HepG2 (cell line): ENCODE measurements at regions not wholly inside any gene's neighbourhood (a gene's known extent, or its start where the extent isn't known, plus 50 kb on each side); places are given as distances from the start of the nearest gene placed in this dataset.
A peak's percentile ranks its signal among the peaks of the same experiment; 100 is the strongest.

Experiments used
- ATAC-seq: fragments of 200-7000 bp; cut with Tn5 transposase; 3 replicates; pipeline ENCODE4 v1.9.1; 2020; ENCODE audit warnings: mild to moderate bottlenecking, moderate library complexity
- BruUV-seq: library from RNA; stranded (reverse); fragments of 400-500 nt; replicated peaks from 2 replicates; lab custom pipeline; 2021; lab: Mats Ljungman, UMichigan
- CTCF ChIA-PET: fragments of 300-600 bp; formaldehyde crosslinking; extraction: SDS; loops from one replicate; lab custom pipeline; 2021; ENCODE audit warnings: low total read pairs, inconsistent platforms, low intra/inter-chr PET ratio; lab: Yijun Ruan, JAX
- POLR2A ChIA-PET: fragments of 350-600 bp; sonication (Branson Sonifier 250); formaldehyde crosslinking; loops from one replicate; lab custom pipeline; 2020; ENCODE audit warnings: antibody characterized with exemption, inconsistent platforms; lab: Yijun Ruan, JAX
- DNase-seq: peaks from one replicate; pipeline ENCODE4 v3.0.0-alpha.2; 2015; ENCODE audit warnings: low spot score
- FAIRE-seq: peaks from 3 replicates; lab custom pipeline; 2011; peaks lifted over from hg19 to GRCh38; lab: Jason Lieb, UNC
- H2AFZ ChIP-seq: one replicate; pipeline ENCODE4 v1.6.1; 2011; ENCODE audit warnings: low read length, inconsistent platforms
- H3K27ac ChIP-seq: fragments of 300-600 bp; 3 replicates; pipeline ENCODE4 v1.8.0; 2011; ENCODE audit warnings: mixed run types, mild to moderate bottlenecking, mixed read lengths, low read length, inconsistent platforms; ENCODE audit not compliant: insufficient read depth; ENCODE audit errors: extremely low read length
- H3K27me3 ChIP-seq, 2 experiments: fragments of 200-600 bp in 1 of 2; 2 replicates in 1 of 2; 3 replicates in 1 of 2; pipeline versions ENCODE4 v1.6.0 to v1.8.0; 2011; ENCODE audit warnings: low read length in 2 of 2, mild to moderate bottlenecking in 2 of 2, moderate library complexity in 2 of 2, inconsistent platforms in 1 of 2; ENCODE audit not compliant: insufficient read depth in 2 of 2, control insufficient read depth in 1 of 2
- H3K36me3 ChIP-seq, 2 experiments: fragments of 200-600 bp in 1 of 2; replicated peaks in 1 of 2; 2 replicates in 1 of 2; 3 replicates in 1 of 2; pipeline versions ENCODE4 v1.5.1 to v1.8.0; 2011; ENCODE audit warnings: low read length in 2 of 2, inconsistent platforms in 1 of 2; ENCODE audit not compliant: insufficient read depth in 2 of 2, control insufficient read depth in 1 of 2
- H3K4me1 ChIP-seq: 2 replicates; pipeline ENCODE4 v1.5.1; 2012; ENCODE audit warnings: low read length, inconsistent platforms; ENCODE audit not compliant: insufficient read depth
- H3K4me2 ChIP-seq: 2 replicates; pipeline ENCODE4 v1.6.0; 2011; ENCODE audit warnings: low read depth, low read length, inconsistent platforms
- H3K4me3 ChIP-seq, 3 experiments: fragments of 200-600 bp in 1 of 3; sonication (generic), shearing (Covaris generic) in 1 of 3; replicated peaks in 1 of 3; 2 replicates each; pipeline ENCODE4 v1.5.1; 2011 to 2016; ENCODE audit warnings: low read length in 3 of 3, inconsistent platforms in 2 of 3, low read depth in 2 of 3, mild to moderate bottlenecking in 2 of 3, control low read depth in 1 of 3, mixed read lengths in 1 of 3; ENCODE audit not compliant: insufficient read depth in 1 of 3
- H3K79me2 ChIP-seq: one replicate; pipeline ENCODE4 v1.6.1; 2011; ENCODE audit warnings: low read length, inconsistent platforms; ENCODE audit not compliant: insufficient read depth
- H3K9ac ChIP-seq: 2 replicates; pipeline ENCODE4 v1.6.0; 2011; ENCODE audit warnings: mild to moderate bottlenecking, low read depth, low read length, inconsistent platforms; ENCODE audit not compliant: insufficient read depth
- H3K9me3 ChIP-seq: 2 replicates; pipeline ENCODE4 v1.5.1; 2012; ENCODE audit warnings: mild to moderate bottlenecking, low read length
- H4K20me1 ChIP-seq: 2 replicates; pipeline ENCODE4 v1.6.0; 2011; ENCODE audit warnings: inconsistent platforms, mild to moderate bottlenecking, low read length, moderate library complexity; ENCODE audit not compliant: insufficient read depth
- MAFK ChIP-seq, 2 experiments: IDR thresholded peaks in 1 of 2; conservative IDR thresholded peaks in 1 of 2; 2 replicates each; pipeline ENCODE4 v1.6.1; 2011; ENCODE audit warnings: improper control_type of control experiment in 2 of 2, low read length in 2 of 2
- RAD21 ChIP-seq: fragments of 450-650 bp; formaldehyde crosslinking; IDR thresholded peaks from 2 replicates; pipeline ENCODE4 v1.5.0; 2020; ENCODE audit warnings: mild to moderate bottlenecking
- REPIN1 ChIP-seq: sonication (generic); formaldehyde crosslinking; IDR thresholded peaks from 2 replicates; pipeline ENCODE4 v1.8.0; 2022; ENCODE audit warnings: missing genetic modification reagents, low read depth, mild to moderate bottlenecking, borderline replicate concordance
- SMC3 ChIP-seq: IDR thresholded peaks from 2 replicates; pipeline ENCODE4 v1.6.1; 2011; ENCODE audit warnings: low read length, improper control_type of control experiment
- STAG1 ChIP-seq: sonication (generic); formaldehyde crosslinking; IDR thresholded peaks from 2 replicates; pipeline ENCODE4 v1.4.0; 2020; ENCODE audit warnings: missing genetic modification reagents
- ZMYM4 ChIP-seq: sonication (generic); formaldehyde crosslinking; IDR thresholded peaks from 2 replicates; pipeline ENCODE4 v1.8.1; 2023; ENCODE audit warnings: mild to moderate bottlenecking, missing genetic modification reagents
- ZNF329 ChIP-seq: sonication (generic); formaldehyde crosslinking; IDR thresholded peaks from 2 replicates; pipeline ENCODE4 v1.9.0; 2021; ENCODE audit warnings: low read depth, mild to moderate bottlenecking, missing genetic modification reagents
- ZNF713 ChIP-seq: sonication (generic); formaldehyde crosslinking; IDR thresholded peaks from 2 replicates; pipeline ENCODE4 v1.4.0; 2020; ENCODE audit warnings: mild to moderate bottlenecking, missing genetic modification reagents
- ZNF790 ChIP-seq: sonication (generic); formaldehyde crosslinking; IDR thresholded peaks from 2 replicates; pipeline ENCODE4 v1.8.0; 2022; ENCODE audit warnings: missing genetic modification reagents, mild to moderate bottlenecking, borderline replicate concordance
- WGBS: methylation state at CpG from one replicate; pipeline ENCODE4 v1.1.6; 2017; ENCODE audit warnings: low lambda C conversion rate; 5-methylcytosine and 5-hydroxymethylcytosine counted together
- in situ Hi-C: cut with HindIII; loops from 2 replicates; pipeline ENCODE4 v1.10.0; 2017; ENCODE audit warnings: low pct_unique_long_range_greater_than_20kb; ENCODE audit not compliant: extremely low pct_ligation_motif_present
- intact Hi-C: fragments of 100-400 bp; cut with micrococcal nuclease; formaldehyde crosslinking; loops from one replicate; pipeline ENCODE4 v1.10.0; 2022; ENCODE audit not compliant: unreplicated experiment
- TF ChIP-seq, protein P1 (sequence below): sonication (generic); formaldehyde crosslinking; IDR thresholded peaks from 2 replicates; pipeline ENCODE4 v1.5.0; 2020; ENCODE audit warnings: mild to moderate bottlenecking, missing genetic modification reagents, moderate library complexity
- TF ChIP-seq, protein P2 (sequence below): sonication (generic); formaldehyde crosslinking; IDR thresholded peaks from 2 replicates; pipeline ENCODE4 v1.4.0; 2020; ENCODE audit warnings: mild to moderate bottlenecking, low read depth, missing genetic modification reagents
- TF ChIP-seq, protein P3 (sequence below): sonication (generic); formaldehyde crosslinking; IDR thresholded peaks from 2 replicates; pipeline ENCODE4 v1.4.0; 2020; ENCODE audit warnings: missing genetic modification reagents, low read depth, mild to moderate bottlenecking, borderline replicate concordance
- TF ChIP-seq, protein P4 (sequence below): sonication (generic); formaldehyde crosslinking; IDR thresholded peaks from 2 replicates; pipeline ENCODE4 v1.4.0; 2020; ENCODE audit warnings: missing genetic modification reagents
- TF ChIP-seq, protein P5 (sequence below): sonication (generic); formaldehyde crosslinking; IDR thresholded peaks from 2 replicates; pipeline ENCODE4 v1.4.0; 2020; ENCODE audit warnings: missing genetic modification reagents

DNA sequence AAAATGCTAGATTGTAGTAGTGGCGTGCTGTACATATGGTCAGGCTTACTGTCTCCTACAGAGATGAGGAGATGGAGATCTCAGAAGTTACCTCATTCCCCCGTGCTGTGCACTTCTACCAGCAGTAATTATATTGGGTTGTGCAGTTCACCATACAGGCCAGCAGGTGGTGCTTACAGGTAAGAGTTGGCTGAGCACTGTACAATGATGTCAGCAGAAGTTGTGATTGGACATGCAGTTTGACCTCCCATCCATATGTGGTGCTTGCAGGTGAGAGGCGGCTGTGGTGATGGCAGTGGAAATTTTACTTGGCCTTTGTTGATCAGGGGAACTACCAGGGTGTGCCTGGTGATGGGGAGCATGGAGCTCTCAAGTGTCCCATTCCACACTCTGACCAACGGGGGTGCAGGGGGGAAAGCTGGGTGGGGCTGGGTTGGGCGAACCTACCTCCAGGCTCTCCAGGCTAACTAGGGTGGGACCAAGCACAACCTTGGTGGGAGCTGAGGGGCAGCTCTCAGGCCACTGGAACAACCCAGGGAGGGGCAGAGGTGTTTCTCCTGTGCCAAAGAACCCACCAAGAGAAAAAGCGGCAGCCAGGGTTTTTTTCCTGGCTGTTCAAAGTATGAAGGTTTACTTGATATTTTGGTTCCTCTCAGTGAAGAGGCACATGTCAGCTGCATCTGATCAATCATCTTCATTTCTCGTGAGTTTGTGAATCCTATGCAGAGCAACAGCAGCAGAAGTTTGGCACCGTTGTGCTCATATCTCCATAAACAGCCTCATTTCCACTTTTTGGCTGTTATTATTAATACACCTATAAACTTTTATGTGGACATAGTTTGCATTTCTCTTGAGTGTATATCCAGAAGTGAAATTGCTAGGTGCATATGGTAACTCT lies 73.8 kb upstream of the FREM3 start:
- no peaks in the 10 kb centered on the region for H3K27me3 ChIP-seq
- ChIA-PET POLR2A (no interaction called here), CTCF (interaction anchor here (0.7 kb wide), 1 partner anchor 247 kb away, joined by 5 read pairs; no protein-coding TSS in a partner anchor)
- DNase-seq = peak; percentile 58
- no peak overlapping the region for H3K4me3 ChIP-seq
- H3K4me1 ChIP-seq = no peaks in the 10 kb centered on the region
- H3K27ac ChIP-seq = no peak overlapping the region
- intact Hi-C loops (loop anchor here (1.0 to 2.0 kb wide), 2 partner anchors 134 to 247 kb away; no protein-coding TSS in a partner anchor), in situ Hi-C loops (no loop called here)
- H4K20me1 ChIP-seq = no peaks in the 10 kb centered on the region
- H3K4me2 ChIP-seq = no peak overlapping the region
- H3K36me3 ChIP-seq = no peaks in the 10 kb centered on the region
- WGBS = 17% methylated on average over 6 of the region's 8 CpGs
- H3K9me3 ChIP-seq = no peaks in the 10 kb centered on the region
- H3K79me2 ChIP-seq = no peaks in the 10 kb centered on the region
- H3K9ac ChIP-seq = no peak overlapping the region
- no peak overlapping the region for H2AFZ ChIP-seq
- BruUV-seq = no TSS peak
- ATAC-seq = peak; percentile 100
- FAIRE-seq = peak; percentile 77
- peak; percentile 72 for TF ChIP-seq ZMYM4 (CRISPR knock-in tag)
- TF ChIP-seq, protein P1, sequence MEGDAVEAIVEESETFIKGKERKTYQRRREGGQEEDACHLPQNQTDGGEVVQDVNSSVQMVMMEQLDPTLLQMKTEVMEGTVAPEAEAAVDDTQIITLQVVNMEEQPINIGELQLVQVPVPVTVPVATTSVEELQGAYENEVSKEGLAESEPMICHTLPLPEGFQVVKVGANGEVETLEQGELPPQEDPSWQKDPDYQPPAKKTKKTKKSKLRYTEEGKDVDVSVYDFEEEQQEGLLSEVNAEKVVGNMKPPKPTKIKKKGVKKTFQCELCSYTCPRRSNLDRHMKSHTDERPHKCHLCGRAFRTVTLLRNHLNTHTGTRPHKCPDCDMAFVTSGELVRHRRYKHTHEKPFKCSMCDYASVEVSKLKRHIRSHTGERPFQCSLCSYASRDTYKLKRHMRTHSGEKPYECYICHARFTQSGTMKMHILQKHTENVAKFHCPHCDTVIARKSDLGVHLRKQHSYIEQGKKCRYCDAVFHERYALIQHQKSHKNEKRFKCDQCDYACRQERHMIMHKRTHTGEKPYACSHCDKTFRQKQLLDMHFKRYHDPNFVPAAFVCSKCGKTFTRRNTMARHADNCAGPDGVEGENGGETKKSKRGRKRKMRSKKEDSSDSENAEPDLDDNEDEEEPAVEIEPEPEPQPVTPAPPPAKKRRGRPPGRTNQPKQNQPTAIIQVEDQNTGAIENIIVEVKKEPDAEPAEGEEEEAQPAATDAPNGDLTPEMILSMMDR (CRISPR knock-in tag) = peak; percentile 89
- TF ChIP-seq, protein P2, sequence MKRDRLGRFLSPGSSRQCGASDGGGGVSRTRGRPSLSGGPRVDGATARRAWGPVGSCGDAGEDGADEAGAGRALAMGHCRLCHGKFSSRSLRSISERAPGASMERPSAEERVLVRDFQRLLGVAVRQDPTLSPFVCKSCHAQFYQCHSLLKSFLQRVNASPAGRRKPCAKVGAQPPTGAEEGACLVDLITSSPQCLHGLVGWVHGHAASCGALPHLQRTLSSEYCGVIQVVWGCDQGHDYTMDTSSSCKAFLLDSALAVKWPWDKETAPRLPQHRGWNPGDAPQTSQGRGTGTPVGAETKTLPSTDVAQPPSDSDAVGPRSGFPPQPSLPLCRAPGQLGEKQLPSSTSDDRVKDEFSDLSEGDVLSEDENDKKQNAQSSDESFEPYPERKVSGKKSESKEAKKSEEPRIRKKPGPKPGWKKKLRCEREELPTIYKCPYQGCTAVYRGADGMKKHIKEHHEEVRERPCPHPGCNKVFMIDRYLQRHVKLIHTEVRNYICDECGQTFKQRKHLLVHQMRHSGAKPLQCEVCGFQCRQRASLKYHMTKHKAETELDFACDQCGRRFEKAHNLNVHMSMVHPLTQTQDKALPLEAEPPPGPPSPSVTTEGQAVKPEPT (CRISPR knock-in tag) = no peak
- TF ChIP-seq STAG1 (CRISPR knock-in tag) = peak; percentile 85
- peak; percentile 39; the same call in 1 of the 2 replicates for TF ChIP-seq RAD21
- peak; percentile 71; the same call in 1 of the 2 replicates for TF ChIP-seq SMC3
- TF ChIP-seq ZNF329 (CRISPR knock-in tag) = no peak
- TF ChIP-seq ZNF713 (CRISPR knock-in tag) = no peak
- no peak for TF ChIP-seq ZNF790 (CRISPR knock-in tag)
- TF ChIP-seq MAFK (conservative IDR thresholded peaks at IDR 0.05 in 1 of 2, IDR thresholded peaks at IDR 0.05 in 1 of 2; ENCODE audit: low read length in 2 of 2) = peak in 1 of 2 experiments; percentile 17; a peak in 1 of 4 replicates
- TF ChIP-seq, protein P3, sequence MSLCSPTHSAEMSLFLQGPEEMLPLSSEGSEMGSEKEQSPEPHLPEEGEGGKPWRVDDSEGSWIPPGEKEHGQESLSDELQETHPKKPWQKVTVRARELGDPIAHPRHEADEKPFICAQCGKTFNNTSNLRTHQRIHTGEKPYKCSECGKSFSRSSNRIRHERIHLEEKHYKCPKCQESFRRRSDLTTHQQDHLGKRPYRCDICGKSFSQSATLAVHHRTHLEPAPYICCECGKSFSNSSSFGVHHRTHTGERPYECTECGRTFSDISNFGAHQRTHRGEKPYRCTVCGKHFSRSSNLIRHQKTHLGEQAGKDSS = 0 out of 2 replicates have a peak, but pooled peaks have one; percentile 75
- TF ChIP-seq, protein P4, sequence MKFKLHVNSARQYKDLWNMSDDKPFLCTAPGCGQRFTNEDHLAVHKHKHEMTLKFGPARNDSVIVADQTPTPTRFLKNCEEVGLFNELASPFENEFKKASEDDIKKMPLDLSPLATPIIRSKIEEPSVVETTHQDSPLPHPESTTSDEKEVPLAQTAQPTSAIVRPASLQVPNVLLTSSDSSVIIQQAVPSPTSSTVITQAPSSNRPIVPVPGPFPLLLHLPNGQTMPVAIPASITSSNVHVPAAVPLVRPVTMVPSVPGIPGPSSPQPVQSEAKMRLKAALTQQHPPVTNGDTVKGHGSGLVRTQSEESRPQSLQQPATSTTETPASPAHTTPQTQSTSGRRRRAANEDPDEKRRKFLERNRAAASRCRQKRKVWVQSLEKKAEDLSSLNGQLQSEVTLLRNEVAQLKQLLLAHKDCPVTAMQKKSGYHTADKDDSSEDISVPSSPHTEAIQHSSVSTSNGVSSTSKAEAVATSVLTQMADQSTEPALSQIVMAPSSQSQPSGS (CRISPR knock-in tag) = peak; percentile 75; the same call in 1 of the 2 replicates
- 0 out of 2 replicates have a peak, but pooled peaks have one; percentile 31 for TF ChIP-seq REPIN1
- TF ChIP-seq, protein P5, sequence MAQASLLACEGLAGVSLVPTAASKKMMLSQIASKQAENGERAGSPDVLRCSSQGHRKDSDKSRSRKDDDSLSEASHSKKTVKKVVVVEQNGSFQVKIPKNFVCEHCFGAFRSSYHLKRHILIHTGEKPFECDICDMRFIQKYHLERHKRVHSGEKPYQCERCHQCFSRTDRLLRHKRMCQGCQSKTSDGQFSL (CRISPR knock-in tag) = no peak
